KMS-11 (cell line): ENCODE measurements at regions not wholly inside any gene's neighbourhood (a gene's known extent, or its start where the extent isn't known, plus 50 kb on each side); places are given as distances from the start of the nearest gene placed in this dataset.

ENCODE experiments used
- H2AFZ ChIP-seq: fragments of 200-600 bp; sonication (generic); 2 replicates; pipeline ENCODE4 v1.6.1; 2016; ENCODE audit warnings: antibody characterized with exemption, mixed run types, low read depth
- H3K27ac ChIP-seq: fragments of 200-600 bp; sonication (generic); 2 replicates; pipeline ENCODE4 v1.6.1; 2016; ENCODE audit warnings: mild to moderate bottlenecking, mixed run types
- H3K27me3 ChIP-seq: fragments of 200-600 bp; sonication (generic); 2 replicates; pipeline ENCODE4 v1.6.1; 2017; ENCODE audit warnings: mild to moderate bottlenecking, low read depth, mixed run types, moderate library complexity; ENCODE audit not compliant: insufficient read depth
- H3K36me3 ChIP-seq: fragments of 200-600 bp; sonication (generic); 2 replicates; pipeline ENCODE4 v1.6.1; 2017; ENCODE audit warnings: mild to moderate bottlenecking, mixed run types; ENCODE audit not compliant: insufficient read depth
- H3K4me1 ChIP-seq: fragments of 200-600 bp; sonication (generic); 2 replicates; pipeline ENCODE4 v1.6.1; 2016; ENCODE audit warnings: mild to moderate bottlenecking, low read depth, mixed run types; ENCODE audit not compliant: poor library complexity, severe bottlenecking
- H3K4me2 ChIP-seq: fragments of 200-600 bp; sonication (generic); 2 replicates; pipeline ENCODE4 v1.7.0; 2016; ENCODE audit warnings: mild to moderate bottlenecking, mixed run types
- H3K4me3 ChIP-seq: fragments of 200-600 bp; sonication (generic); IDR thresholded peaks from 2 replicates; pipeline ENCODE4 v1.6.1; 2017; ENCODE audit warnings: low read depth, low read length, mixed read lengths; ENCODE audit not compliant: insufficient read depth
- H3K79me2 ChIP-seq: fragments of 200-600 bp; sonication (generic); 2 replicates; pipeline ENCODE4 v1.6.1; 2016; ENCODE audit warnings: low read depth, mixed run types; ENCODE audit not compliant: insufficient read depth
- H3K9ac ChIP-seq: fragments of 200-600 bp; sonication (generic); 2 replicates; pipeline ENCODE4 v1.6.1; 2016; ENCODE audit warnings: mild to moderate bottlenecking, mixed run types
- H4K20me1 ChIP-seq: fragments of 200-600 bp; sonication (generic); 2 replicates; pipeline ENCODE4 v1.6.1; 2016; ENCODE audit warnings: mild to moderate bottlenecking, mixed run types; ENCODE audit not compliant: insufficient read depth
- CTCF ChIP-seq: fragments of 200-600 bp; sonication (generic); conservative IDR thresholded peaks from 2 replicates; pipeline ENCODE4 v1.6.1; 2017; ENCODE audit warnings: low read depth, mild to moderate bottlenecking, antibody characterized with exemption, low read length, moderate library complexity, mixed read lengths

GRCh38 chr20:39799366-39799965 lies 837.3 kb downstream of the DHX35 start:
- Histone ChIP-seq H3K4me2 (peak overlapping the region; percentile 95), H3K27me3 (no peaks in the 10 kb centered on the region), H2AFZ (no peak overlapping the region), H3K9ac (peak overlapping the region; percentile 7; the same call in 1 of the 2 replicates), H3K4me1 (peaks cover 35% of the 10 kb centered on the region), H3K4me3 (no peak overlapping the region), H3K27ac (peak overlapping the region; percentile 75), H3K79me2 (no peaks in the 10 kb centered on the region), H4K20me1 (no peaks in the 10 kb centered on the region), H3K36me3 (no peaks in the 10 kb centered on the region)
- TF ChIP-seq CTCF = no peak

DNA sequence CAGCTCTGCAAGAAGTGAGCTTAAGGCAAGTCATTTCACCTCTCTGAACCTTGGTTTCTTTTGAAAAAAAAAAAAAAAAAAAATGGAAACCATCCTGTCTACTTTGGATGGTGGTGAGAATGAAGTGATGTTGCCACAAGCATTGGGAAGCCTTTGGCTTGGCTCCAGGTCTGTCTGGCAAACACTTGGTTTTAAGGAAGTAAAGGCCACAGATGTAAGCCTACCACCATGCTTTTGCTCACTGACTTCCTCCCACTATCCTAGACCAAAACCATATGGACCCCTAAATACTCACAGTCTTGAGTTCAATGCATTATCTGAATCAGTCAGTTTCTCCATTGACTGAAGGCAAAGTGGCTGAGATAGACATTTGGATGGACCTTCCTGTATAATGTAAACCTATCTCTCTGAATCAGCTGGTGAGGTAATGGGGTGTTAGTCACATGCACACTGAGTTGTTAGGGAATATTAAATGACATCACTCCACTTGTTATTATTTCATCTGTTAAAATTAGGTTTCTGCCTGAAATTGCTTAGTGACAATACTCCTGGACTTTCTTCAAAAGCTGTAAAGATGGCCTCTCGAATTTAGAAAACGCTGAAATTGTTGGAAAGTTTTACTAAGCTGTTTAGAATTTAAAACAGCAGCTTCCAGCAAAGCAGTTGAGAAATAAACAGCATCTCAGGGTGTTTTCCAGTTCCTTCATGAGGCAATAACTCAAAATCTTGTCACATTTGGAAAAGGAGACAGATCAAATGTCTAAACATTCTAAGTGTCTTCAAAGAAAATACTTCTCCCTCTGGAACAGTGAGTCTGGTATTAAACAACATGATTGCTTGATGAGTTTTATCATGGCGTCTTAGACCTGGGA lies 833.5 kb downstream of the DHX35 start:
- Histone ChIP-seq H4K20me1 (no peaks in the 10 kb centered on the region), H3K79me2 (no peaks in the 10 kb centered on the region), H3K9ac (no peak overlapping the region), H3K27me3 (no peaks in the 10 kb centered on the region), H2AFZ (no peak overlapping the region), H3K27ac (no peak overlapping the region), H3K36me3 (no peaks in the 10 kb centered on the region), H3K4me2 (no peak overlapping the region), H3K4me3 (no peak overlapping the region), H3K4me1 (peaks cover 33% of the 10 kb centered on the region)
- TF ChIP-seq CTCF = no peak

DNA sequence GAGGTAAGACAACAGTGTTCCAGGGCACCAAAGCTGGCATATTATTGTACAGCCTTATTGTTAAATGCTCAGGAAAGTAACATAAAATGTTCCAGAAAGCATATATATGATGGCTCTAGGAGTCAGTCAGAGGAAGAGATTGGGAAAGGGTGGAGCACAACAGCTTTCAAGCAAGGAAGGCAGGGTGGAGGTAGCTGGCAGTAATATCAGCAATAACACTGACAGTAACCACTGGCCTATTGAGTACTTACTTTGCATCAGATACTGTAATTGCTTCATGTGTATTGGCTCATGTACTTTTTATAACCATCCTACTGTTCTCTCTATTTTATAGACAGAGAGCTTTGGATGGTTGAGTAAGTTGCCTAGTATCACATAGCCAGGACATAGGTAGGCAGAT lies 830.2 kb downstream of the DHX35 start:
- no peak overlapping the region for H3K4me2 ChIP-seq
- no peak overlapping the region for H3K4me3 ChIP-seq
- H3K36me3 ChIP-seq = no peaks in the 10 kb centered on the region
- no peaks in the 10 kb centered on the region for H4K20me1 ChIP-seq
- H3K27ac ChIP-seq = no peak overlapping the region
- no peaks in the 10 kb centered on the region for H3K27me3 ChIP-seq
- TF ChIP-seq CTCF = no peak
- H2AFZ ChIP-seq = no peak overlapping the region
- no peak overlapping the region for H3K9ac ChIP-seq
- peaks cover 39% of the 10 kb centered on the region for H3K4me1 ChIP-seq
- no peaks in the 10 kb centered on the region for H3K79me2 ChIP-seq

- Histone ChIP-seq H3K27ac (peak overlapping the region; percentile 61), H2AFZ (peak overlapping the region; percentile 5; the same call in 1 of the 2 replicates), H3K36me3 (no peaks in the 10 kb centered on the region), H3K4me2 (peak overlapping the region; percentile 62), H3K9ac (no peak overlapping the region), H3K79me2 (no peaks in the 10 kb centered on the region), H3K27me3 (no peaks in the 10 kb centered on the region), H3K4me3 (no peak overlapping the region), H3K4me1 (peaks cover 57% of the 10 kb centered on the region), H4K20me1 (no peaks in the 10 kb centered on the region)
- TF ChIP-seq CTCF = no peak
Observed at GRCh38 chr20:39789411-39789810, 827.3 kb downstream of the DHX35 start.
